Hepatic stellate cell (primary cell): ENCODE measurements at regions not wholly inside any gene's neighbourhood (a gene's known extent, or its start where the extent isn't known, plus 50 kb on each side); places are given as distances from the start of the nearest gene placed in this dataset.
A peak's percentile ranks its signal among the peaks of the same experiment; 100 is the strongest.

Experiments used
- DNase-seq: peaks from one replicate; pipeline ENCODE4 v3.0.0; 2011; ENCODE audit warnings: low spot score

- no peak for DNase-seq
These were observed 194.8 kb upstream of the PRSS16 start for GRCh38 chr6:27052731-27053082.

- DNase-seq, result no peak
These were observed 193.8 kb upstream of the PRSS16 start for GRCh38 chr6:27053738-27054137.

GRCh38 chr6:27056615-27057014, 190.9 kb upstream of the PRSS16 start:
- no peak for DNase-seq

- DNase-seq, result no peak
These were observed 187.7 kb upstream of the PRSS16 start for GRCh38 chr6:27059621-27060425.

- DNase-seq, result no peak
These were observed 186.1 kb upstream of the PRSS16 start for GRCh38 chr6:27061235-27061993.

GRCh38 chr6:27062755-27063154, 184.7 kb upstream of the PRSS16 start:
- DNase-seq, result no peak

- DNase-seq, result no peak
These were observed 182.3 kb upstream of the PRSS16 start for GRCh38 chr6:27065183-27065582.

- DNase-seq, result no peak
These were observed 181.1 kb upstream of the PRSS16 start for GRCh38 chr6:27066381-27066780.

GRCh38 chr6:27066802-27067201, 180.7 kb upstream of the PRSS16 start:
- no peak for DNase-seq

- no peak for DNase-seq
These were observed 174.1 kb upstream of the PRSS16 start for GRCh38 chr6:27073441-27073840.

GRCh38 chr6:27076116-27076515, 171.4 kb upstream of the PRSS16 start:
- no peak for DNase-seq

- DNase-seq, result peak; percentile 21
These were observed 168.7 kb upstream of the PRSS16 start for GRCh38 chr6:27078734-27079357.

GRCh38 chr6:27081188-27081587, 166.3 kb upstream of the PRSS16 start:
- no peak for DNase-seq

GRCh38 chr6:27081931-27082330, 165.6 kb upstream of the PRSS16 start:
- DNase-seq, result no peak

- DNase-seq, result no peak
These were observed 159.4 kb upstream of the PRSS16 start for GRCh38 chr6:27088068-27088467.

GRCh38 chr6:27091661-27092315, 155.7 kb upstream of the PRSS16 start:
- DNase-seq, result peak; percentile 71

- DNase-seq, result peak; percentile 5
These were observed 155.2 kb upstream of the PRSS16 start for GRCh38 chr6:27092316-27092692.

GRCh38 chr6:27095914-27096313, 151.6 kb upstream of the PRSS16 start:
- DNase-seq, result no peak

- peak; percentile 34 for DNase-seq
These were observed 150.5 kb upstream of the PRSS16 start for GRCh38 chr6:27096834-27097511.

GRCh38 chr6:27098956-27099355, 148.5 kb upstream of the PRSS16 start:
- DNase-seq, result no peak

- no peak for DNase-seq
These were observed 146.6 kb upstream of the PRSS16 start for GRCh38 chr6:27100921-27101320.

- DNase-seq, result no peak
These were observed 145.7 kb upstream of the PRSS16 start for GRCh38 chr6:27101824-27102223.
